AG09309 (cell line): ENCODE measurements at regions not wholly inside any gene's neighbourhood (a gene's known extent, or its start where the extent isn't known, plus 50 kb on each side); places are given as distances from the start of the nearest gene placed in this dataset.

Experiments used
- DNase-seq: peaks from one replicate; pipeline ENCODE4 v3.0.0-alpha.2; 2010; ENCODE audit warnings: low read depth
- H3K4me3 ChIP-seq: 2 replicates; pipeline ENCODE4 v1.5.1; 2011; ENCODE audit warnings: mild to moderate bottlenecking, low read depth, low read length, moderate library complexity; ENCODE audit not compliant: control insufficient read depth
- TF ChIP-seq, protein P1 (sequence below): IDR thresholded peaks from 2 replicates; pipeline ENCODE4 v1.5.1; 2011; ENCODE audit warnings: mild to moderate bottlenecking, low read depth, low read length, inconsistent platforms; ENCODE audit not compliant: insufficient read depth, control insufficient read depth; ENCODE audit errors: missing control alignments

DNA sequence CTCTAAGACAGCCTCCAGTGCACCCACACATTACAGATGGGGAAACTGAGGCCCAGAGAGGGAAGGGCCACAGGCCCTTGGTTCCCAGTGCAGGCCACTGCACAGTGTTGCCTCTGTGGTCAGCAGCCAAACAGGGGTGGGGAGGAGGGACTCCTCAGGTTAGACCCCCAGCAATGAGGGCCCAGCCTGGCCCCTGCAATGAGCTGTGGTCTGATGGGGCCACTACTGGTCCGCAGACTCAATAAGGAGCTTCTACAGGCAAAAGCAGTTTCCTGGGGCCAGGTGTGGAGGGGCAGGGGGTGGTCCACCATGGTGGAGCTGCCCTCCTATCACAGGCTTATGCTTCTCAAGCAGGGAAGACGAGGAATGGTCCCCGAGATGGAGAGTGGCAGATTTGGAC lies 87.6 kb downstream of the HS1BP3 start:
- DNase-seq = no peak
- TF ChIP-seq, protein P1, sequence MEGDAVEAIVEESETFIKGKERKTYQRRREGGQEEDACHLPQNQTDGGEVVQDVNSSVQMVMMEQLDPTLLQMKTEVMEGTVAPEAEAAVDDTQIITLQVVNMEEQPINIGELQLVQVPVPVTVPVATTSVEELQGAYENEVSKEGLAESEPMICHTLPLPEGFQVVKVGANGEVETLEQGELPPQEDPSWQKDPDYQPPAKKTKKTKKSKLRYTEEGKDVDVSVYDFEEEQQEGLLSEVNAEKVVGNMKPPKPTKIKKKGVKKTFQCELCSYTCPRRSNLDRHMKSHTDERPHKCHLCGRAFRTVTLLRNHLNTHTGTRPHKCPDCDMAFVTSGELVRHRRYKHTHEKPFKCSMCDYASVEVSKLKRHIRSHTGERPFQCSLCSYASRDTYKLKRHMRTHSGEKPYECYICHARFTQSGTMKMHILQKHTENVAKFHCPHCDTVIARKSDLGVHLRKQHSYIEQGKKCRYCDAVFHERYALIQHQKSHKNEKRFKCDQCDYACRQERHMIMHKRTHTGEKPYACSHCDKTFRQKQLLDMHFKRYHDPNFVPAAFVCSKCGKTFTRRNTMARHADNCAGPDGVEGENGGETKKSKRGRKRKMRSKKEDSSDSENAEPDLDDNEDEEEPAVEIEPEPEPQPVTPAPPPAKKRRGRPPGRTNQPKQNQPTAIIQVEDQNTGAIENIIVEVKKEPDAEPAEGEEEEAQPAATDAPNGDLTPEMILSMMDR = no peak
- H3K4me3 ChIP-seq = no peak overlapping the region

DNA sequence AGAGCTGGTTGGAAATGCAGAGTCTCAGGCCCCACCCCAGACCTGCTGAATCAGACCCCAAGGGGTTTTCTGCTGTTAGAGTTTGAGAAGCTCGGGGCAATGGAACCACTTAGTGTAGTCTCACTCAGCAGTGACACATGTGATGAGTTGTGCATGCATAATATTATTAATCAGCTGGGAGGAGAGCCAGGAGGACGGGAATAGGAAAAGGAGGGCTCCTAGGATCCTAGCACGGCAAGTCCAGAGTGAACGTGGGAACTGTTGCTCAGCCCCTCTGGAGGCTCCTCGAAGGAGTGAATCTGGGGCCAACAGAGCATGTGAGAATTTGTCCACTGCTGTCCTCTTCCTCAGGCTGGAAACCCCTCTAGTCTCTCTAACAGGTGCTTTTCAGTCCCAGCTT lies 87.1 kb downstream of the HS1BP3 start:
- DNase-seq = no peak
- H3K4me3 ChIP-seq = no peak overlapping the region
- TF ChIP-seq, protein P1 = no peak

DNA sequence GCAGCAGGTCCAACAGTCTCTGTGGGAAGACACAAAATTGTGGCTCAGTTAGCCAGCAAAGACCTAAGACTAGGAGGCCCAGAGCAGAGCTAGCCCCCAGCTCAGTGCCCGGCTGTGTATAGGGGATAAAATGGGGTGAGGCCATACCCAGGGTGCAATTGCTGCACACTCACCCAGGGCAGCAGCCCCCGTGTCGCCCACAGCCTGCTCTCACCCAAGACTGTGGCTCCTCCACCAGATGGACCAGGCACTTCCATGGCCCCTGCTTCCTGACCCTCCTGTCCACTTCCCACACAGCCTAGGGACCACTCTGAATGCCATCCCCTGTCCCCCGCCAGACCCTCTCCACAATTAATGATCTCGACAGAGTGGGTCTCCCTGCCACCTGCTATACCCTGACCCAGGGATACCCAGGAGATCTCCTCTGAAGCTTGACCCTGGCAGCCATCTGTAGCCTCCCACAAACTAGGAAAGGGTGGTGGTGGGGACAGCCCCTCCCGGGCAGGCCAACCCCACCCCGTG lies 85.7 kb downstream of the HS1BP3 start:
- DNase-seq = no peak
- H3K4me3 ChIP-seq = no peak overlapping the region
- TF ChIP-seq, protein P1 = no peak

DNA sequence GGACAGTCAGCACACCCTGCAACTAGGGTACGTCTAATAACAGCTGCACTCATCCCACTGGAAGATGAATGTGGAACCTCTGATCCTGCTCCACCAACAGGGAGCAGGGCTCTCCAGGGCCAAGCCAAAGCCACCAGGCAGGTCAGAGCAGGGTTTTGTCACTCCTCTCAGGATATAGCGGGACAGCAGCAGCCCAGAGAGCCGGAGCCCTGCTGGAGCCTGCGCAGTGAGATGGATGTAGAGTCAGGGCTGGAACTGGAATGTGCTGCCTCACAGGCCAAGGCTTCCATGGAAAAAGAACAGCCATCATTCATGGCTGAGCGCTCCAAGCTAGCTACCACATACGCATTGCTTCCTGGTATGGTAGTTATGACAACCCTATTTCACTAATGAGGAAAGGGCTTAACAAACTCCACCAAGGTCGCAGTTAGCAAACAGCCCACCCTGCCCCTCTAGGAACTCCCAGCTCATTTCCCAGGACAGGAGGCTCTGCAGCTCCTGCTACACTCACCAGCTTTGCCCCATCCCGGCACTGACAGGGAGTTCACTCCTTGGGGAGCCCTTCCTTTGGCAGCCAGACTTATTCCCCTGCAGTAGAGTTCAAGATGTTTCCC lies 85.2 kb downstream of the HS1BP3 start:
- DNase-seq = no peak
- TF ChIP-seq, protein P1 = no peak
- no peak overlapping the region for H3K4me3 ChIP-seq

DNA sequence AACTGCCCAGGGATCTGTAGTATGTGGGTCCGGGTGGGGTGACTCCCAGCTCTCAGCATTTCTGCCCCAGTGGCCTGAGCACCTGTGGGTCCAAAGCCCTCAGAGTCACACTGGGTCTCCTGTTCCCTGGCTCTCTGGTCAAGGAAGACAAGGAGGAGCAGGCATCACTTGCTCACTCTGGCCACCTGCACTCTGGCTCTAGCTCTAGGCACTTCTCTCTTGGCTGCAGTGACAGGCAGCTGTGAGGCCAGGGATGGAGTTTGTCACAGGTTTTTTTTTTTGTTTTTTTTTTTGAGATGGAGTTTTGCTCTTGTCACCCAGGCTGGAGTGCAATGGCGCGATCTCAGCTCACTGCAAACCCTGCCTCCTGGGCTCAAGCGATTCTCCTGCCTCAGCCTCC lies 84.6 kb downstream of the HS1BP3 start:
- no peak overlapping the region for H3K4me3 ChIP-seq
- DNase-seq = no peak
- TF ChIP-seq, protein P1 = no peak

DNA sequence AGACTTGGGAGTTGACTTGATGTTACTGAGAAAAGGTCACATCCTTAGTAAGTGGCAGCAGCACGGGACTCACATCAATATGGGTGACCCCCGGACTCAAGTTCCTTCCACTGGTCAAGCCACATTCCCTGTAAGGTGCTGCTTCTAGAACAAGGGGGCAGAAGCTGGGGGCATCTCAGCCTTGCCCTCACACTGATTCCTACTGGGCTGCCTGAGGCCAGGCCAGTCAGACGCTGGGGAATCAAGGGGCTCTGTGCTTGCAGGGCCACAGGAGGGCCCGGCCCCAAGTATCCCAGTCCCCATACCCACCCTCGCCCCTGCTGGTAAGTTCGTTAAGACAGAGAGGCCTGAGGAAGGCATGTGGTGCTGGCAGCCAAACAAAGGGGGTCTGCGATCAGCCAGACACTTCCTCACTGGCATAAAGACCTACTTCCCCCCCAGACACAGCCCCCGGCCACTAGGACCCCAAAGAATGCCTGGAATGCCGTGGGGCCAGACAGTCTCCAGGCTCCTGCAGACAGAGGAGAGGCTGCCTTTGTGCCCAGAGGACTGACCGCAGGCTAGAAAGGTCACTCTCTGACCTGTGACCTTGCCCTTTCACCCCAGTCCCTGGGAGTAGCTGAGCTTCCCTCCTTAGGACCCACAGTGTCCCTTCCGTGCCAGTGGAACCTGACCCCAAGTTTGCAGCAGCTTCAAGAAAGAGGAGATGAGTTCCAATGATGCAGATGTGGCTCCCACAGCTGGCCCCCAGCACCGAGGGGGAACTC lies 83.6 kb downstream of the HS1BP3 start:
- TF ChIP-seq, protein P1 = no peak

More for the DNA sequence above, 83.6 kb downstream of the HS1BP3 start:
- no peak overlapping the region for H3K4me3 ChIP-seq
- DNase-seq = no peak
